ENCODE measurements at regions not wholly inside any gene's neighbourhood (a gene's known extent, or its start where the extent isn't known, plus 50 kb on each side); places are given as distances from the start of the nearest gene placed in this dataset.
"Not testable (repeated sequence)": the region's sequence is repeated elsewhere in the genome, so short reads cannot be mapped to it uniquely, and the experiment has no call there.

DNA sequence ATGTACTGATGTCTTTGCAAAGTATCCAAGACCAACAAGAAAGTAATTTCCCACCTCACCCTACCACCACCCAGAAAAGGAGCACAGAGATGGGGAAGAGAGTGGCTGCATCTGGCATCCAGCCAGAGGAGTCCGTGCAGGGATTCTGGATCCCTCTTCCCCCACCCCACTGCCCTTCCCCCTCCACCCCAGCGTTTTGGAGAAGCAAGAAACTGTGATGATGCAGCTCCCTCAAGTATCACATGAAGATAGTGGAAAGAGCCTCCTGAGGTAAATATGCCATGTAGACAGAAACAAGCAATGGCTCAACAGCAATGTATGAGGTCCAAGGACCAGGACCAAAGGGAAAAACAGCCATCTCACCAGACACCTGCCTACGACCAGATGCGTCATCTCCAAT, 153.8 kb downstream of the DEPDC1B start:
- H3K36me3 Mint-ChIP-seq (ENCODE audit: low read depth), result no peaks in the 10 kb centered on the region

DNA sequence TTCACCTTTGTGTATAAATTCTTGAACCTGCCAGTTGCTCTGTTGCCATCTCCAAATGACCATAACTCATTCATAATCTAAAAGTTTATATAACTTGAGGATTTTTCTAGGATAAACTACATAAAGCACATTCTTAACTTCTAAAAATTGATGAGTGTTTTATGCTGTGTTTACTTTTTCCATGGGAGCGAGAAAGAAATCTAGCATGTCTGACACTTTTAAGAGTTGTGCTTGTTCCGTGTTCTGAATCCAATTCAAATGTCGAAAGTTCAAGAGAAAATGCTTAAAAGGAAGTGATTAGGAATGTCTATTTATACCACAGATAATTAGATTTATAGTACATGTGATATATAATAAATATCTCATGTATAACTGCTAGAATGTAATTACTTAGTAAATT, 154.4 kb downstream of the DEPDC1B start:
- no peaks in the 10 kb centered on the region for H3K9me3 Mint-ChIP-seq

More for the DNA sequence above, 153.8 kb downstream of the DEPDC1B start:
- Mint-ChIP-seq H3K27me3 (peaks cover 3% of the 10 kb centered on the region), H3K4me3 (no peak overlapping the region), H3K27ac (no peak overlapping the region), H3K9me3 (no peaks in the 10 kb centered on the region), H3K4me1 (no peaks in the 10 kb centered on the region)
- intact Hi-C loops (cut with micrococcal nuclease), result no loop called here
- no peak for DNase-seq

DNA sequence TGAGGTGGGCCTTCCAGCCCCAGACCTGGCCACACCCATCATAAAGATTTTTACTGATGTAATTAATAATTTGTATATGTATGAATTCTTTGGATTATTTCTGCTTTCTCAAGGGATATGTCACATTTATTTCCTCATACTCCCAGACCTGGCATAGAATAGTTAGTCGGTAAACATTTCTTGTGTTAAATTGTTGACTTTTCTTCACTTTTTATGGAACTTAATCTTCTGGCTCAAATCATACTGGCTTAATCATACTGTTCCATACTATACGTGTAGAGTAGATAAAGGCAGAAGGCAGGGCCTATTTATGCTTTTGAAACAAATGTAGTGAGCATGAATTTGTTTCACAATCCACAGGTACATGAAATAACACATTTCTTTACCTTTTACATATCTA, 155.8 kb downstream of the DEPDC1B start:
- H3K27me3 Mint-ChIP-seq, result no peaks in the 10 kb centered on the region
- intact Hi-C loops (cut with micrococcal nuclease), result no loop called here
- no peaks in the 10 kb centered on the region for H3K4me1 Mint-ChIP-seq
- no peaks in the 10 kb centered on the region for H3K9me3 Mint-ChIP-seq
- H3K36me3 Mint-ChIP-seq (ENCODE audit: low read depth), result no peaks in the 10 kb centered on the region
- no peak for DNase-seq
- H3K4me3 Mint-ChIP-seq, result no peak overlapping the region
- no peak overlapping the region for H3K27ac Mint-ChIP-seq

More for the DNA sequence above, 154.4 kb downstream of the DEPDC1B start:
- no peak overlapping the region for H3K27ac Mint-ChIP-seq
- intact Hi-C loops (cut with micrococcal nuclease), result no loop called here
- no peak overlapping the region for H3K4me3 Mint-ChIP-seq
- no peak for DNase-seq
- no peaks in the 10 kb centered on the region for H3K36me3 Mint-ChIP-seq (ENCODE audit: low read depth)
- H3K27me3 Mint-ChIP-seq, result peaks cover 3% of the 10 kb centered on the region
- H3K4me1 Mint-ChIP-seq, result no peaks in the 10 kb centered on the region

DNA sequence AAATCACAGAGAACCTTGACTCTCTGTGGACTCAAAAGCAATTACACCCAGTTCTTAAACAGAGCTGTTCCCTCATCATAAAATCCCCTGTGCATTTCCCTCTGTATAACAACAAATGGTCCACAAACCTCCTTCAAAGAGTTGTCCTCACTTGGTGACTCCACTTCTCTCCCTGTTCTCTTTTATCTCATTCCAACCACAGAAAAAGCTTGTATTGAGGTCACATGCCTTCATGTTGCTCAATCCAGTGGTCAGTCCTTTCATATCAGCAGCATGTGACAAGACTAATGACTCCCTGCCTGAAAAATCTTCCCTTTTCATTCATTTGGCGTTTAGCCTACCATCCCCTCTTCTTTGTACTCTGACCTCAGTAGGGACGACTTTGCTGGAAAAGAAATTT, 158.0 kb downstream of the DEPDC1B start:
- H3K4me3 Mint-ChIP-seq, result no peak overlapping the region
- no peak overlapping the region for H3K27ac Mint-ChIP-seq
- no peak for DNase-seq

DNA sequence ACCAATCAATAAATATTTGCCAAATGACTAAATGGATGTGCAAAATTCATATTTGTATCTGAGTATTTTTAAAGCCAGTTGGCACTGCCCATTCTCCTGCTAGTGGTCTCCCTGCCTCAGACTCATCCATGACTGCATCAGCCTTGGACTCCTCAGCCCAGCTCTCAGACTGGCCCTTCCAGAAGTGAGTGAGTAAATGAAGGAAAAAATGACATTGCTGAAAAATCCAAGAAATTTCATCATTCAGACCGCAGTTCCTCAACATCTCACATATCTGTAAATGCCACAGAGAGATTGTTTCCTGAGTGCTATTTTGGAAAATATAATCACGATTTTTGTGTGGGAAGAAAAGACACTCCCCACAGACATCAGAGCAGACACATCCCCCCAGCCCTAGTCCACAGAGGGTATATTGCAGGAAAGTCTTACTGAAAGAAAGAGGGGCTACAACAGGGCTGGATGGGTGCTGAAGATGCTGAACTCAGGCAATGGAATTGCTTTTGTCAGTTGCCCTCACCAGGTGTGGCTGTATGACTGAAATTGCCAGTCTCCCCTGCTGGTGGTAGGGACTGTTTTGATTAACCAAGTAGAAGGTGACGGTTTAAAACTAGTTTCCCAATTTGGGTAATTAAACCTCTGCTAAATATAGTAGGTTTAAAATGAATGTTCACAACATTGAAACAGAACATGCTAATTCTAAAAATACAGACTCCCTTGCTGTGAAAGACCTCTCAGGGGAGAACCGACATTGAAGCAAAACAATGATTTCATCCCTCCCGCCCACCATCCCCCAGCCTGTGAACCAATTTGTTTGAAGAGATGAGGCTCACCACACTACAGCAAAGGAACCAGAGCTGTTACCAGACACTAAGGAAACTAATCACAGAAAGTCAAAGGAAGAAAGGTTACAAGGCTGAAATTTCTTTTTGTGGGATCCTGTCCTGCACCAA, 158.8 kb downstream of the DEPDC1B start:
- H3K27ac Mint-ChIP-seq, result no peak overlapping the region
- no peaks in the 10 kb centered on the region for H3K27me3 Mint-ChIP-seq
- no peaks in the 10 kb centered on the region for H3K9me3 Mint-ChIP-seq
- intact Hi-C loops (cut with micrococcal nuclease), result no loop called here
- H3K4me3 Mint-ChIP-seq, result no peak overlapping the region
- no peaks in the 10 kb centered on the region for H3K4me1 Mint-ChIP-seq
- no peak for DNase-seq
- no peaks in the 10 kb centered on the region for H3K36me3 Mint-ChIP-seq (ENCODE audit: low read depth)

More for the DNA sequence above, 158.0 kb downstream of the DEPDC1B start:
- H3K27me3 Mint-ChIP-seq, result no peaks in the 10 kb centered on the region
- no peaks in the 10 kb centered on the region for H3K4me1 Mint-ChIP-seq
- intact Hi-C loops (cut with micrococcal nuclease), result no loop called here
- H3K36me3 Mint-ChIP-seq (ENCODE audit: low read depth), result no peaks in the 10 kb centered on the region
- H3K9me3 Mint-ChIP-seq, result no peaks in the 10 kb centered on the region

DNA sequence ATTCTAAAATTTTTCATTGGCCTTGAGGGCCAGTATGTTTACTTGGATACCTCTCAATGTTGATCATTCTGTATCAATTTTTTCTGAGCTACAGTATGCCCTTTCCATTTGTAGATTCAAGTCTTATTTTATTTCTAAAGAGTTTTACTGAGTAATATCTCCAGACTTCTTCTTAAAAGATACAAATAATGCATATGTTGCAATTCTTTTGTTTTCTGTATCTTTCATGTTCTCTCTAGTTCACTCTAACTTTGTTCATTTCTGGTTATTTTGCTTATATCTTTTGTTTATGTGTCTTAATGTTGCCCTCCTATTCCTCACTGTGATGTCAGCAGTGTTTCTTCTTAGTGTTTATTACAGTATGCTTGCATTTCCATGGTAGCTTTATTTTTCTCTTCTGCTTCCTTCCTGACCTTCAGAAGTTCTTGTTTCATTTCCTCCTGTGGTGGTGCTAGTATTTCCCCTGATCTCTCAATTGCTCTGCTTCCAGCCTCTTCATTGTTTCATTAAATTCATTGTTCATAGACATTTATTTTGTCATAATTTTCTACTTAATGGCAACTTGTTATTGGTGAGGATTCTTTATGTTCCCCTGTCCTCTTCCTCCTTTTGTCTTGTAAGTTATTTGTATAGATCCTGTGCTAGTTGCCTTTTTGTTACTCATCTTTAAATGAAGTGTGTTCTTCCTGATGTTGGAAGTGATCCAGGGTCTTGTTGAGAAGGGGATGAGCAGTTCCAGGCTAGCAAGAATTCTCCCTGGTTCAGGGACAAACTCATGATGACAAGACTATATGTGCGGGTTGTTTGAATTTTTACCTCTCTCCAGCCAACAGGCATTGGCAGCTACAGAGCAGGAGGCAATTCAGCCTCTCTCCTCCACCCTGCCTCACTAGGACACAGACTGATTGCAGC, 160.8 kb downstream of the DEPDC1B start:
- Mint-ChIP-seq H3K4me1 (no peaks in the 10 kb centered on the region), H3K27me3 (no peaks in the 10 kb centered on the region), H3K9me3 (no peaks in the 10 kb centered on the region), H3K4me3 (no peak overlapping the region), H3K36me3 (ENCODE audit: low read depth) (no peaks in the 10 kb centered on the region), H3K27ac (no peak overlapping the region)
- DNase-seq, result no peak
- intact Hi-C loops (cut with micrococcal nuclease), result no loop called here

DNA sequence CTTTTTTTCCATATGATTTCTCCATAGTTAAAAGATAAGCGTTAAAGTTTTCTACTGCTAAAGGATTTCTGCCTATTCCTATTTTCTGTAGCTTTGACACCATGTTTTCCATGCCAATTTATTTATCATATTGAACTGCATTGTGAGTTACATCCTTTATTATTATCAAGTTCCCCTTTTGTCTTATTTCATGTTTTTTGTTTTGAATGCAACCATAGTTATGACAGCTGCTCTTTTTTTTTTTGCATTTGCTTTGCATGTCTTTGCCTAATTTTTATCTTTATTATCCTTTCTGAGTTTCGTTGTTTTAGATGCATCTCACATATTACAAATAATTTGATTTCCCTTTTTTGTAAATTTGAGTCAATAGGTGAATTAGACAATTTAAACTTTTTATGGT, 161.5 kb downstream of the DEPDC1B start:
- no peaks in the 10 kb centered on the region for H3K36me3 Mint-ChIP-seq (ENCODE audit: low read depth)
- no peaks in the 10 kb centered on the region for H3K27me3 Mint-ChIP-seq
- no peak overlapping the region for H3K27ac Mint-ChIP-seq
- H3K9me3 Mint-ChIP-seq, result no peaks in the 10 kb centered on the region
- DNase-seq, result no peak
- intact Hi-C loops (cut with micrococcal nuclease), result no loop called here
- no peaks in the 10 kb centered on the region for H3K4me1 Mint-ChIP-seq
- H3K4me3 Mint-ChIP-seq, result no peak overlapping the region

DNA sequence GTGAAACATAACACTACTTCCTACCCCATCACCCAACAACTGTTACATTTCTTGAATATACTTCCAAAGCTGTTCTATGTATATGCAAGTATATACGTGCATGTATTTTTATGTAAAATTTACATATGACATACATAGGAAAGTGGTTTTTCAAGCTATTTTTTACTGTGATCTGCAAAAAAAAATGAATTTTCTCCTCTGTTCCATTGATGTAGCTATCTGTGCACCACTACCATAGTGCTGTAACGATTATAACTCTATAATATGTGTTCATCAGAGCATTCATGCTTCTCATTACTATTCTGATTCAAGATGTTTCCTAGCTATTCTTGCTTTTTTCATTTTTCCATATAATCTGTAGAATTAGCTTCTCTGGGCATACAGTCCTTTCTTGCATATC, 164.0 kb downstream of the DEPDC1B start:
- no peaks in the 10 kb centered on the region for H3K4me1 Mint-ChIP-seq
- no peak overlapping the region for H3K27ac Mint-ChIP-seq
- H3K4me3 Mint-ChIP-seq, result no peak overlapping the region
- intact Hi-C loops (cut with micrococcal nuclease), result no loop called here
- H3K27me3 Mint-ChIP-seq, result no peaks in the 10 kb centered on the region
- no peaks in the 10 kb centered on the region for H3K9me3 Mint-ChIP-seq
- H3K36me3 Mint-ChIP-seq (ENCODE audit: low read depth), result no peaks in the 10 kb centered on the region
- DNase-seq, result no peak

DNA sequence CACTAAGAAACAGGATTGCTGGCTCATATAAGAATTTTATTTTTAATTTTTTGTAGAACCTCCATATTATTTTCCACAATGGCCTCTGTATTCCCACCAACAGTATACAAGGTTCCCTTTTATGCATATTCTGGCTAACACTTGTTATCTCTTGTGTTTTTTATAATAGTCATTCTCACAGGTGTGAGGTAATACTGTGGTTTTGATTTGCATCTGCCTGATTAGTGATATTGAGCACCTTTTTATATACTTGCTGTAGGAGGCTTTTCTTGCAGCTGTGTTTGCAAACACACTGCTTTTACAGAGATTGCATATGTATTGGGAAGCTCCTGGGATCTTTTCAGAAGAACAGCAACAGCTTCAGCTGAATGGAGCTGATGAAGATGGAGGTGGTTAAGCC, 164.8 kb downstream of the DEPDC1B start:
- intact Hi-C loops (cut with micrococcal nuclease), result no loop called here
- Mint-ChIP-seq H3K9me3 (no peaks in the 10 kb centered on the region), H3K4me1 (no peaks in the 10 kb centered on the region), H3K27ac (no peak overlapping the region), H3K4me3 (no peak overlapping the region), H3K27me3 (no peaks in the 10 kb centered on the region), H3K36me3 (ENCODE audit: low read depth) (no peaks in the 10 kb centered on the region)
- no peak for DNase-seq

DNA sequence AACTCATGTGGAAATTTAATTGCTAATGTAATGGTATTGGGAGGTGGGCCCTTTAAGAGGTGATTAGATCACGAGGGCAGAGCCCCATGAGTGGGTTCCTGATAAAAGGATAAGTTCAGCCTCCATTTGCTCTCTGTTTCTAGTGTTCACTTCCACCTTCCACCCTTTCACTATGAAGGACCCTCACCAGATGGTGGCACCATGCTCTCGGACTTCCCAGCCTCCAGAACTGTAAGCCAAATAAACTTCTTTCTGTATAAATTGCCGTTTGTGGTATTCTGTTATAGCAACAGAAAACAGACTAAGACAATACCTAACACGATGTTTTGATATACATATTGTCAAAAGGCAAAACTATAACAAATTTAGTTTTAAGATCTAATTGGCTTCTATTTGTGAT, 166.2 kb downstream of the DEPDC1B start:
- no peaks in the 10 kb centered on the region for H3K36me3 Mint-ChIP-seq (ENCODE audit: low read depth)
- no peak overlapping the region for H3K4me3 Mint-ChIP-seq
- no peak overlapping the region for H3K27ac Mint-ChIP-seq
- H3K27me3 Mint-ChIP-seq, result no peaks in the 10 kb centered on the region
- DNase-seq, result no peak
- H3K4me1 Mint-ChIP-seq, result no peaks in the 10 kb centered on the region
- intact Hi-C loops (cut with micrococcal nuclease), result no loop called here
- no peaks in the 10 kb centered on the region for H3K9me3 Mint-ChIP-seq

DNA sequence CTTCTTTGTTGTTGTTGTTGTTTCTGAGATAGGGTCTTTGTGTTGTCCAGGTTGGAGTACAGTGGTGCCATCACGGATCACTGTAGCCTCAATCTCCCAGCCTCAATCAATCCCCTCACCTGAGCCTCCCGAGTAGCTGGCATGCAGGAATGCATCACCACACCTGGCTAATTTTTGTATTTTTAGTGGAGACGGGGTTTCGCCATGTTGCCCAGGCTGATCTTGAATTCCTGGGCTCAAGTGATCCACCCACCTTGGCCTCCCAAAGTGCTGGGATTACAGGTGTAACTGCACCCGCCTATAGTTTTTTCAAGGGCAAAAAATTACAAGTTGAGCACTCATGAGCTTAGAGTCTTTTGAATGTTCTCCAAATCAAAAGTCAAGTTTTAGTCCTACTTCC, 167.2 kb downstream of the DEPDC1B start:
- H3K4me1 Mint-ChIP-seq; H3K4me3 Mint-ChIP-seq; intact Hi-C loops (cut with micrococcal nuclease); H3K36me3 Mint-ChIP-seq (ENCODE audit: low read depth); H3K27ac Mint-ChIP-seq; DNase-seq; H3K9me3 Mint-ChIP-seq; H3K27me3 Mint-ChIP-seq: not testable (repeated sequence)

DNA sequence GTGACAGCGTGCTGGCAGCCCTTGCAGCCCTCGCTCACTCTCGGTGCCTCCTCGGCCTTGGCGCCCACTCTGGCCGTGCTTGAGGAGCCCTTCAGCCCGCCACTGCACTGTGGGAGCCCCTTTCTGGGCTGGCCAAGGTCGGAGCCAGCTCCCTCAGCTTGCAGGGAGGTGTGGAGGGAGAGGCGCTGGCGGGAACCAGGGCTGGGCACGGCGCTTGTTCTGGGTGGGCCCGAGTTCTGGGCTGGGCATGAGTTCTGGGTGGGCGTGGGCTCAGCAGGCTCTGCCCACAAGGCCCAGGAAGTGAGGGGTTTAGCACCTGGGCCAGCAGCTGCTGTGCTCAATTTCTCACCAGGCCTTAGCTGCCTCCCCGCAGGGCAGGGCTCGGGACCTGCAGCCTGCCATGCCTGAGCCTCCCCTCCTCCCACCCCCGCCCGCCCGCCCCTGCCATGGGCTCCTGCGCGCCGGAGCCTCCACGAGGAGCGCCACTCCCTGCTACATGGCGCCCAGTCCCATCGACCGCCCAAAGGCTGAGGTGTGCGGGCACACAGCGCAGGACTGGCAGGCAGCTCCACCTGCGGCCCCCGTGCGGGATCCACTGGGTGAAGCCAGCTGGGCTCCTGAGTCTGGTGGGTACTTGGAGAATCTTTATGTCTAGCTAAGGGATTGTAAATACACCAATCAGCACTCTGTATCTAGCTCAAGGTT, 169.7 kb downstream of the DEPDC1B start:
- H3K27ac Mint-ChIP-seq; DNase-seq; intact Hi-C loops (cut with micrococcal nuclease); H3K4me1 Mint-ChIP-seq; H3K4me3 Mint-ChIP-seq; H3K9me3 Mint-ChIP-seq; H3K36me3 Mint-ChIP-seq (ENCODE audit: low read depth); H3K27me3 Mint-ChIP-seq: not testable (repeated sequence)

DNA sequence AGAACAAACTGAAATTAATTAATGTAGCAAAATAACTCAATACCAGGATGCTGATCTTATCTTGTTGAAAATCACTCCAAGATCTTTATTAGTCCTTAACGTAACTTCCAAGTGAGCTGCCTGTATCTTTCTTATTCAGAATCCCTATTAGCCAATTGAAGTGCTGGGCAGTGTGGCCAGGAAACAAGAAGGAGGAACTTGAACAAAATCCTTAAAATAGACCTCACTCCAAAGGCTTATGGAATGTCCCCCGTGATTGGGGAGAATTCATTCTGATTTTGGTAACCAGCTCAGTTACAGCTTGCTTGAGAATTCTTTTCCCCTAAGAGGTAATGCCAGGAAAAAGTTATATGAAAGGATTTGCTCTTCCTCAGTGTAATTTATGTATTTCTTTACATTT, 171.0 kb downstream of the DEPDC1B start:
- Mint-ChIP-seq H3K4me3 (no peak overlapping the region), H3K27ac (no peak overlapping the region), H3K36me3 (ENCODE audit: low read depth) (no peaks in the 10 kb centered on the region), H3K9me3 (no peaks in the 10 kb centered on the region), H3K4me1 (no peaks in the 10 kb centered on the region), H3K27me3 (peaks cover 4% of the 10 kb centered on the region)
- intact Hi-C loops (cut with micrococcal nuclease), result no loop called here
- no peak for DNase-seq

DNA sequence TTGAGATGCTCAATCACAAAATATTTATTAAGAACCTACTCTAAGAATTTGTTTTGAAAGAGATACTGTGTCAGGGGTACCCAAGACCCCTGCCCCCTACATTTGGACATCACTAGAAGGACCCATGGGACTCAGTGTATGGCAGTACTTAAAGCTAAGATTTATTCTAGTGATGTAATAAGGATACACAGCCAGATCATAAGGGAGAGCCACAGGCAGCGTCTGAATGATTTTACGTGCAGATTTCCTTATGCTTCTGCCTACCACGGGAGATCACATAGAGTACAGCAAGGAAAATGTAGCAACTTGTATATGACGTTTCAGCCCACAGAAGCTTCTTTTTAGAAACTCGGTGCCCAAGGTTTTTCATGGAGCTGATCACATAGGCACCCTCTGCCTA, 172.9 kb downstream of the DEPDC1B start:
- H3K4me3 Mint-ChIP-seq, result no peak overlapping the region
- no peaks in the 10 kb centered on the region for H3K9me3 Mint-ChIP-seq
- H3K4me1 Mint-ChIP-seq, result no peaks in the 10 kb centered on the region
- DNase-seq, result no peak
- peaks cover 4% of the 10 kb centered on the region for H3K27me3 Mint-ChIP-seq
- intact Hi-C loops (cut with micrococcal nuclease), result no loop called here
- H3K36me3 Mint-ChIP-seq (ENCODE audit: low read depth), result no peaks in the 10 kb centered on the region
- H3K27ac Mint-ChIP-seq, result no peak overlapping the region

All from activated CD4-positive, alpha-beta T cell treated with anti-CD3 and anti-CD28 coated beads, Interleukin-2, amount 10 ng/mL, durations not matched to agents 24 days and 14 days (primary cell).